ENCODE measurements at regions not wholly inside any gene's neighbourhood (a gene's known extent, or its start where the extent isn't known, plus 50 kb on each side); places are given as distances from the start of the nearest gene placed in this dataset.
"Not testable (repeated sequence)": the region's sequence is repeated elsewhere in the genome, so short reads cannot be mapped to it uniquely, and the experiment has no call there.

DNA sequence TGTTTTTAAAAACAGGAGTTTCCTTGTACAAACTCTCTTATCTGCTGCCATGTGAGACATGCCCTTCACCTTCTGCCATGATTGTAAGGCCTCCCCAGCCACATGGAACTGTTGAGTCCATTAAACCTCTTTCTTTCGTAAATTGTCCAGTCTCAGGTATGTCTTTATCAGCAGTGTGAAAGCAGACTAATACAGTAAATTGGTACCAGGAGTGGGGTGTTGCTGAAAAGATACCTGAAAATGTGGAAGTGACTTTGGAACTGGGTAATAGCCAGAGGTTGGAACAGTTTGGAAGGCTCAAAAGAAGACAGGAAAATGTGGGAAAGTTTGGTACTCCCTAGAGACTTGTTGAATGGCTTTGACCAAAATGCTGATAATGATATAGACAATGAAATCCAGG, 440.4 kb downstream of the MRPL39 start:
- not testable (repeated sequence) for DNase-seq (ENCODE audit: low spot score); H3K27ac ChIP-seq (ENCODE audit: low read depth in 1 of 2, low read length in 2 of 2); H3K4me1 ChIP-seq (ENCODE audit: control insufficient read depth in 4 of 4, insufficient read depth in 4 of 4, low read length in 3 of 4); H3K4me3 ChIP-seq (ENCODE audit: low read depth in 1 of 3, low read length in 3 of 3); H3K9ac ChIP-seq (ENCODE audit: low read depth in 1 of 2, low read length in 2 of 2); H3K27me3 ChIP-seq (ENCODE audit: control insufficient read depth in 4 of 4, insufficient read depth in 4 of 4, low read length in 3 of 4); H3K36me3 ChIP-seq (ENCODE audit: control insufficient read depth in 4 of 4, insufficient read depth in 3 of 4, low read depth in 1 of 4, low read length in 3 of 4)
- WGBS, result 70% methylated on average over 1 of the region's 1 CpG
- peaks cover 0 to 11% (median under 1%) of the 10 kb centered on the region in 4 donors for H3K9me3 ChIP-seq (ENCODE audit: control insufficient read depth in 4 of 4, low read length in 3 of 4)

DNA sequence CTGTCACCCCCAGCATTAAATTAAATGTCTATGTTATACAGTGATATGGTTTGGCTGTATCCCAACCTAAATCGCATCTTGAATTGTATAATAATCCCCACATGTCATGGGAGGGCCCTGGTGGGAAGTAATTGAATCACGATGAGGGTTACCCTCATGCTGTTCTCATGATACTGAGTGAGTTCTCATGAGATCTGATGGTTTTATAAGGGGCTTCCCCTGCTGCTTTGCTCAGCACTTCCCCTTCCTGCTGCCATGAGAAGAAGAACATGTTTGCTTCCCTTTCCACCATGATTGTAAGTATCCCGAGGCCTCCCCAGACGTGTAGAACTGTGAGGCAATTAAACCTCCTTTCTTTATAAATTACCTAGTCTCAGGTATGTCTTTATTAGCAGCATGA, 445.7 kb downstream of the MRPL39 start:
- peaks cover 0 to 2% (median 0%) of the 10 kb centered on the region in 4 donors for H3K9me3 ChIP-seq (ENCODE audit: control insufficient read depth in 4 of 4, low read length in 3 of 4)
- DNase-seq (ENCODE audit: low spot score), result no peak
- WGBS, result 74% methylated on average over 4 of the region's 4 CpGs

DNA sequence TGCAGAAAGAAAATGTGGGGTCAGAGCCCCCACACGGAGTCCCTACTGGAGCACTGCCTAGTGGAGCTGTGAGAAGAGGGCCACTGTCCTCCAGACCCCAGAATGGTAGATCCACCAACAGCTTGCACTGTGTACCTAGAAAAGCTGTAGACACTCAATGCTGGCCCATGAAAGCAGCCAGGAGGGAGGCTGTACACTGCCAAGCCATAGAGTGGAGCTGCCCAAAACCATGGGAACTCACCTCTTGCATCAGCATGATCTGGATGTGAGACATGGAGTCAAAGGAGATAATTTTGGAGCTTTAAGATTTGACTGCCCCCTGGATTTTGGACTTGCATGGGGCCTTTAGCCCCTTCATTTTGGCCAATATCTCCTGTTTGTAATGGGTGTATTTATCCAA, 452.3 kb downstream of the MRPL39 start:
- not testable (repeated sequence) for H3K4me3 ChIP-seq (ENCODE audit: low read depth in 1 of 3, low read length in 3 of 3); H3K9me3 ChIP-seq (ENCODE audit: control insufficient read depth in 4 of 4, low read length in 3 of 4); H3K9ac ChIP-seq (ENCODE audit: low read depth in 1 of 2, low read length in 2 of 2); DNase-seq (ENCODE audit: low spot score); H3K36me3 ChIP-seq (ENCODE audit: control insufficient read depth in 4 of 4, insufficient read depth in 3 of 4, low read depth in 1 of 4, low read length in 3 of 4); H3K27me3 ChIP-seq (ENCODE audit: control insufficient read depth in 4 of 4, insufficient read depth in 4 of 4, low read length in 3 of 4); H3K27ac ChIP-seq (ENCODE audit: low read depth in 1 of 2, low read length in 2 of 2); H3K4me1 ChIP-seq (ENCODE audit: control insufficient read depth in 4 of 4, insufficient read depth in 4 of 4, low read length in 3 of 4)
- WGBS, result 40% methylated on average over 1 of the region's 1 CpG

More for the DNA sequence above, 445.7 kb downstream of the MRPL39 start:
- no peaks in the 10 kb centered on the region for H3K27me3 ChIP-seq (ENCODE audit: control insufficient read depth in 4 of 4, insufficient read depth in 4 of 4, low read length in 3 of 4)
- no peak overlapping the region for H3K4me3 ChIP-seq (ENCODE audit: low read depth in 1 of 3, low read length in 3 of 3)
- no peak overlapping the region for H3K9ac ChIP-seq (ENCODE audit: low read depth in 1 of 2, low read length in 2 of 2)
- TF ChIP-seq, protein P1, sequence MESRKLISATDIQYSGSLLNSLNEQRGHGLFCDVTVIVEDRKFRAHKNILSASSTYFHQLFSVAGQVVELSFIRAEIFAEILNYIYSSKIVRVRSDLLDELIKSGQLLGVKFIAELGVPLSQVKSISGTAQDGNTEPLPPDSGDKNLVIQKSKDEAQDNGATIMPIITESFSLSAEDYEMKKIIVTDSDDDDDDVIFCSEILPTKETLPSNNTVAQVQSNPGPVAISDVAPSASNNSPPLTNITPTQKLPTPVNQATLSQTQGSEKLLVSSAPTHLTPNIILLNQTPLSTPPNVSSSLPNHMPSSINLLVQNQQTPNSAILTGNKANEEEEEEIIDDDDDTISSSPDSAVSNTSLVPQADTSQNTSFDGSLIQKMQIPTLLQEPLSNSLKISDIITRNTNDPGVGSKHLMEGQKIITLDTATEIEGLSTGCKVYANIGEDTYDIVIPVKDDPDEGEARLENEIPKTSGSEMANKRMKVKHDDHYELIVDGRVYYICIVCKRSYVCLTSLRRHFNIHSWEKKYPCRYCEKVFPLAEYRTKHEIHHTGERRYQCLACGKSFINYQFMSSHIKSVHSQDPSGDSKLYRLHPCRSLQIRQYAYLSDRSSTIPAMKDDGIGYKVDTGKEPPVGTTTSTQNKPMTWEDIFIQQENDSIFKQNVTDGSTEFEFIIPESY (IDR thresholded peaks at IDR 0.05), result no peak
- TF ChIP-seq FOXA2 (IDR thresholded peaks at IDR 0.05) (no peak), GABPA (IDR thresholded peaks at IDR 0.05 in 1 of 2, conservative IDR thresholded peaks at IDR 0.05 in 1 of 2) (no peak), NR2F2 (IDR thresholded peaks at IDR 0.05) (no peak), FOXA1 (IDR thresholded peaks at IDR 0.05) (no peak), SP1 (IDR thresholded peaks at IDR 0.05) (no peak), RXRA (IDR thresholded peaks at IDR 0.05) (no peak), JUND (IDR thresholded peaks at IDR 0.05) (no peak), EGR1 (IDR thresholded peaks at IDR 0.05; ENCODE audit: low read depth in 2 of 2) (no peak), TAF1 (conservative IDR thresholded peaks at IDR 0.05) (no peak), RAD21 (IDR thresholded peaks at IDR 0.05) (no peak), YY1 (IDR thresholded peaks at IDR 0.05) (no peak), HNF4A (conservative IDR thresholded peaks at IDR 0.05) (no peak)
- TF ChIP-seq, protein P2, sequence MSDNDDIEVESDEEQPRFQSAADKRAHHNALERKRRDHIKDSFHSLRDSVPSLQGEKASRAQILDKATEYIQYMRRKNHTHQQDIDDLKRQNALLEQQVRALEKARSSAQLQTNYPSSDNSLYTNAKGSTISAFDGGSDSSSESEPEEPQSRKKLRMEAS (IDR thresholded peaks at IDR 0.05), result no peak
- TF ChIP-seq, protein P3, sequence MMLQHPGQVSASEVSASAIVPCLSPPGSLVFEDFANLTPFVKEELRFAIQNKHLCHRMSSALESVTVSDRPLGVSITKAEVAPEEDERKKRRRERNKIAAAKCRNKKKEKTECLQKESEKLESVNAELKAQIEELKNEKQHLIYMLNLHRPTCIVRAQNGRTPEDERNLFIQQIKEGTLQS (IDR thresholded peaks at IDR 0.05), result no peak
- TF ChIP-seq, protein P4, sequence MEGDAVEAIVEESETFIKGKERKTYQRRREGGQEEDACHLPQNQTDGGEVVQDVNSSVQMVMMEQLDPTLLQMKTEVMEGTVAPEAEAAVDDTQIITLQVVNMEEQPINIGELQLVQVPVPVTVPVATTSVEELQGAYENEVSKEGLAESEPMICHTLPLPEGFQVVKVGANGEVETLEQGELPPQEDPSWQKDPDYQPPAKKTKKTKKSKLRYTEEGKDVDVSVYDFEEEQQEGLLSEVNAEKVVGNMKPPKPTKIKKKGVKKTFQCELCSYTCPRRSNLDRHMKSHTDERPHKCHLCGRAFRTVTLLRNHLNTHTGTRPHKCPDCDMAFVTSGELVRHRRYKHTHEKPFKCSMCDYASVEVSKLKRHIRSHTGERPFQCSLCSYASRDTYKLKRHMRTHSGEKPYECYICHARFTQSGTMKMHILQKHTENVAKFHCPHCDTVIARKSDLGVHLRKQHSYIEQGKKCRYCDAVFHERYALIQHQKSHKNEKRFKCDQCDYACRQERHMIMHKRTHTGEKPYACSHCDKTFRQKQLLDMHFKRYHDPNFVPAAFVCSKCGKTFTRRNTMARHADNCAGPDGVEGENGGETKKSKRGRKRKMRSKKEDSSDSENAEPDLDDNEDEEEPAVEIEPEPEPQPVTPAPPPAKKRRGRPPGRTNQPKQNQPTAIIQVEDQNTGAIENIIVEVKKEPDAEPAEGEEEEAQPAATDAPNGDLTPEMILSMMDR (IDR thresholded peaks at IDR 0.05; ENCODE audit: low read depth, low read length, missing input control), result no peak
- TF ChIP-seq, protein P5, sequence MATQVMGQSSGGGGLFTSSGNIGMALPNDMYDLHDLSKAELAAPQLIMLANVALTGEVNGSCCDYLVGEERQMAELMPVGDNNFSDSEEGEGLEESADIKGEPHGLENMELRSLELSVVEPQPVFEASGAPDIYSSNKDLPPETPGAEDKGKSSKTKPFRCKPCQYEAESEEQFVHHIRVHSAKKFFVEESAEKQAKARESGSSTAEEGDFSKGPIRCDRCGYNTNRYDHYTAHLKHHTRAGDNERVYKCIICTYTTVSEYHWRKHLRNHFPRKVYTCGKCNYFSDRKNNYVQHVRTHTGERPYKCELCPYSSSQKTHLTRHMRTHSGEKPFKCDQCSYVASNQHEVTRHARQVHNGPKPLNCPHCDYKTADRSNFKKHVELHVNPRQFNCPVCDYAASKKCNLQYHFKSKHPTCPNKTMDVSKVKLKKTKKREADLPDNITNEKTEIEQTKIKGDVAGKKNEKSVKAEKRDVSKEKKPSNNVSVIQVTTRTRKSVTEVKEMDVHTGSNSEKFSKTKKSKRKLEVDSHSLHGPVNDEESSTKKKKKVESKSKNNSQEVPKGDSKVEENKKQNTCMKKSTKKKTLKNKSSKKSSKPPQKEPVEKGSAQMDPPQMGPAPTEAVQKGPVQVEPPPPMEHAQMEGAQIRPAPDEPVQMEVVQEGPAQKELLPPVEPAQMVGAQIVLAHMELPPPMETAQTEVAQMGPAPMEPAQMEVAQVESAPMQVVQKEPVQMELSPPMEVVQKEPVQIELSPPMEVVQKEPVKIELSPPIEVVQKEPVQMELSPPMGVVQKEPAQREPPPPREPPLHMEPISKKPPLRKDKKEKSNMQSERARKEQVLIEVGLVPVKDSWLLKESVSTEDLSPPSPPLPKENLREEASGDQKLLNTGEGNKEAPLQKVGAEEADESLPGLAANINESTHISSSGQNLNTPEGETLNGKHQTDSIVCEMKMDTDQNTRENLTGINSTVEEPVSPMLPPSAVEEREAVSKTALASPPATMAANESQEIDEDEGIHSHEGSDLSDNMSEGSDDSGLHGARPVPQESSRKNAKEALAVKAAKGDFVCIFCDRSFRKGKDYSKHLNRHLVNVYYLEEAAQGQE (IDR thresholded peaks at IDR 0.05), result no peak
- H3K4me1 ChIP-seq (ENCODE audit: control insufficient read depth in 4 of 4, insufficient read depth in 4 of 4, low read length in 3 of 4), result no peaks in the 10 kb centered on the region
- no peak overlapping the region for H3K27ac ChIP-seq (ENCODE audit: low read depth in 1 of 2, low read length in 2 of 2)
- no peaks in the 10 kb centered on the region for H3K36me3 ChIP-seq (ENCODE audit: control insufficient read depth in 4 of 4, insufficient read depth in 3 of 4, low read depth in 1 of 4, low read length in 3 of 4)
